ENCODE measurements at regions not wholly inside any gene's neighbourhood (a gene's known extent, or its start where the extent isn't known, plus 50 kb on each side); places are given as distances from the start of the nearest gene placed in this dataset.
"Not testable (repeated sequence)": the region's sequence is repeated elsewhere in the genome, so short reads cannot be mapped to it uniquely, and the experiment has no call there.

DNA sequence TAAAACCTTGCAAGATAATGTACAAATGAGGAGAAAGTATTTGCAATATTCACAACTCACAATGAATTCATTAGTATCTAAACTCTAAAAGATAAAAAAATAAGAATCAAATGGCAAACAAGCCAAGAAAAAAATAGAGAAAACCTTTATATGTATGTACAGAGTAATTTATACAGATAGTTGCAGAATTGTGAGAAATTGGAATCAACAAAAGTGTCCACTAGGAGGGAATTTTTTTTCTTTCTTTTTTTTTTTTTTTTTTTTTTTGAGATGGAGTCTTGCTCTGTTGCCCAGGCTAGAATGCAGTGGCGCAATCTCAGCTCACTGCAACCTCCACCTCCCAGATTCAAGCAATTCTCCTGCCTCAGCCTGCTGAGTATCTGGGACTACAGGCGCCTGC is 56.9 kb downstream of the CRP start:
- TF ChIP-seq, protein P1, sequence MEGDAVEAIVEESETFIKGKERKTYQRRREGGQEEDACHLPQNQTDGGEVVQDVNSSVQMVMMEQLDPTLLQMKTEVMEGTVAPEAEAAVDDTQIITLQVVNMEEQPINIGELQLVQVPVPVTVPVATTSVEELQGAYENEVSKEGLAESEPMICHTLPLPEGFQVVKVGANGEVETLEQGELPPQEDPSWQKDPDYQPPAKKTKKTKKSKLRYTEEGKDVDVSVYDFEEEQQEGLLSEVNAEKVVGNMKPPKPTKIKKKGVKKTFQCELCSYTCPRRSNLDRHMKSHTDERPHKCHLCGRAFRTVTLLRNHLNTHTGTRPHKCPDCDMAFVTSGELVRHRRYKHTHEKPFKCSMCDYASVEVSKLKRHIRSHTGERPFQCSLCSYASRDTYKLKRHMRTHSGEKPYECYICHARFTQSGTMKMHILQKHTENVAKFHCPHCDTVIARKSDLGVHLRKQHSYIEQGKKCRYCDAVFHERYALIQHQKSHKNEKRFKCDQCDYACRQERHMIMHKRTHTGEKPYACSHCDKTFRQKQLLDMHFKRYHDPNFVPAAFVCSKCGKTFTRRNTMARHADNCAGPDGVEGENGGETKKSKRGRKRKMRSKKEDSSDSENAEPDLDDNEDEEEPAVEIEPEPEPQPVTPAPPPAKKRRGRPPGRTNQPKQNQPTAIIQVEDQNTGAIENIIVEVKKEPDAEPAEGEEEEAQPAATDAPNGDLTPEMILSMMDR (IDR thresholded peaks at IDR 0.05; ENCODE audit: low read depth, low read length) = not testable (repeated sequence)
- not testable (repeated sequence) for TF ChIP-seq EZH2phosphoT487 (IDR thresholded peaks at IDR 0.05; ENCODE audit: low read depth)
